ENCODE measurements at regions not wholly inside any gene's neighbourhood (a gene's known extent, or its start where the extent isn't known, plus 50 kb on each side); places are given as distances from the start of the nearest gene placed in this dataset.

- TF ChIP-seq TAF1 (IDR thresholded peaks at IDR 0.05; ENCODE audit: borderline replicate concordance, insufficient read depth, low read length) (no peak), POLR2AphosphoS5 (IDR thresholded peaks at IDR 0.05; ENCODE audit: low read depth, low read length) (no peak), FOXP2 (optimal IDR thresholded peaks at IDR 0.05; ENCODE audit: borderline replicate concordance, extremely low read depth, extremely low read length, insufficient read depth) (no peak), SIN3A (IDR thresholded peaks at IDR 0.05; ENCODE audit: borderline replicate concordance, insufficient read depth, low read length) (no peak), REST (IDR thresholded peaks at IDR 0.05; ENCODE audit: insufficient read depth in 1 of 2, low read depth in 2 of 2, low read length in 2 of 2) (no peak)
These were observed 135.6 kb upstream of the SUCLG2 start for GRCh38 chr3:67790043-67790442.

GRCh38 chr3:67788396-67788795 is 134.0 kb upstream of the SUCLG2 start:
- TF ChIP-seq POLR2AphosphoS5 (IDR thresholded peaks at IDR 0.05; ENCODE audit: low read depth, low read length) = no peak

GRCh38 chr3:67783281-67784250 is 129.2 kb upstream of the SUCLG2 start:
- TF ChIP-seq POLR2AphosphoS5 (IDR thresholded peaks at IDR 0.05; ENCODE audit: low read depth, low read length) = no peak
- TF ChIP-seq TAF1 (IDR thresholded peaks at IDR 0.05; ENCODE audit: borderline replicate concordance, insufficient read depth, low read length) = no peak
- TF ChIP-seq REST (IDR thresholded peaks at IDR 0.05; ENCODE audit: insufficient read depth in 1 of 2, low read depth in 2 of 2, low read length in 2 of 2) = no peak
- TF ChIP-seq SIN3A (IDR thresholded peaks at IDR 0.05; ENCODE audit: borderline replicate concordance, insufficient read depth, low read length) = no peak
- TF ChIP-seq FOXP2 (optimal IDR thresholded peaks at IDR 0.05; ENCODE audit: borderline replicate concordance, extremely low read depth, extremely low read length, insufficient read depth) = no peak

GRCh38 chr3:67781871-67782270 is 127.5 kb upstream of the SUCLG2 start:
- TF ChIP-seq REST (IDR thresholded peaks at IDR 0.05; ENCODE audit: insufficient read depth in 1 of 2, low read depth in 2 of 2, low read length in 2 of 2) = no peak
- TF ChIP-seq FOXP2 (optimal IDR thresholded peaks at IDR 0.05; ENCODE audit: borderline replicate concordance, extremely low read depth, extremely low read length, insufficient read depth) = no peak
- no peak for TF ChIP-seq TAF1 (IDR thresholded peaks at IDR 0.05; ENCODE audit: borderline replicate concordance, insufficient read depth, low read length)
- TF ChIP-seq SIN3A (IDR thresholded peaks at IDR 0.05; ENCODE audit: borderline replicate concordance, insufficient read depth, low read length) = no peak
- no peak for TF ChIP-seq POLR2AphosphoS5 (IDR thresholded peaks at IDR 0.05; ENCODE audit: low read depth, low read length)

- TF ChIP-seq FOXP2 (optimal IDR thresholded peaks at IDR 0.05; ENCODE audit: borderline replicate concordance, extremely low read depth, extremely low read length, insufficient read depth) = no peak
- TF ChIP-seq SIN3A (IDR thresholded peaks at IDR 0.05; ENCODE audit: borderline replicate concordance, insufficient read depth, low read length) = no peak
- no peak for TF ChIP-seq TAF1 (IDR thresholded peaks at IDR 0.05; ENCODE audit: borderline replicate concordance, insufficient read depth, low read length)
- TF ChIP-seq REST (IDR thresholded peaks at IDR 0.05; ENCODE audit: insufficient read depth in 1 of 2, low read depth in 2 of 2, low read length in 2 of 2) = no peak
These were observed 126.8 kb upstream of the SUCLG2 start for GRCh38 chr3:67781218-67781617.
